Dermis blood vessel endothelial cell (primary cell): ENCODE measurements at regions not wholly inside any gene's neighbourhood (a gene's known extent, or its start where the extent isn't known, plus 50 kb on each side); places are given as distances from the start of the nearest gene placed in this dataset.
"Not testable (repeated sequence)": the region's sequence is repeated elsewhere in the genome, so short reads cannot be mapped to it uniquely, and the experiment has no call there.

Experiments
- DNase-seq: peaks from one replicate; pipeline ENCODE4 v3.0.0; 2010

GRCh38 chr21:27536319-27536718, 569.4 kb upstream of the ADAMTS5 start:
- no peak for DNase-seq

- no peak for DNase-seq
Observed at GRCh38 chr21:27535188-27535587, 568.3 kb upstream of the ADAMTS5 start.

GRCh38 chr21:27534206-27534605, 567.3 kb upstream of the ADAMTS5 start:
- DNase-seq = no peak

- no peak for DNase-seq
Observed at GRCh38 chr21:27532076-27532475, 565.2 kb upstream of the ADAMTS5 start.

- no peak for DNase-seq
Observed at GRCh38 chr21:27528697-27529096, 561.8 kb upstream of the ADAMTS5 start.

GRCh38 chr21:27526451-27526850, 559.6 kb upstream of the ADAMTS5 start:
- DNase-seq = no peak

- DNase-seq = no peak
Observed at GRCh38 chr21:27525780-27526179, 558.9 kb upstream of the ADAMTS5 start.

- DNase-seq = no peak
Observed at GRCh38 chr21:27519361-27519760, 552.5 kb upstream of the ADAMTS5 start.

GRCh38 chr21:27517177-27517576, 550.3 kb upstream of the ADAMTS5 start:
- not testable (repeated sequence) for DNase-seq

- no peak for DNase-seq
Observed at GRCh38 chr21:27515676-27516075, 548.8 kb upstream of the ADAMTS5 start.

- no peak for DNase-seq
Observed at GRCh38 chr21:27513825-27514224, 546.9 kb upstream of the ADAMTS5 start.

- no peak for DNase-seq
Observed at GRCh38 chr21:27513016-27513415, 546.1 kb upstream of the ADAMTS5 start.

- no peak for DNase-seq
Observed at GRCh38 chr21:27511233-27511632, 544.3 kb upstream of the ADAMTS5 start.

- DNase-seq = no peak
Observed at GRCh38 chr21:27507695-27508094, 540.8 kb upstream of the ADAMTS5 start.

- DNase-seq = no peak
Observed at GRCh38 chr21:27505516-27505915, 538.6 kb upstream of the ADAMTS5 start.

GRCh38 chr21:27502801-27503200, 535.9 kb upstream of the ADAMTS5 start:
- DNase-seq = no peak

GRCh38 chr21:27498025-27498424, 531.1 kb upstream of the ADAMTS5 start:
- no peak for DNase-seq

GRCh38 chr21:27495836-27496235, 528.9 kb upstream of the ADAMTS5 start:
- no peak for DNase-seq

GRCh38 chr21:27493542-27493941, 526.7 kb upstream of the ADAMTS5 start:
- DNase-seq = no peak

GRCh38 chr21:27487676-27488075, 520.8 kb upstream of the ADAMTS5 start:
- no peak for DNase-seq

GRCh38 chr21:27480841-27481261, 514.0 kb upstream of the ADAMTS5 start:
- DNase-seq = no peak

- no peak for DNase-seq
Observed at GRCh38 chr21:27477296-27477695, 510.4 kb upstream of the ADAMTS5 start.

- no peak for DNase-seq
Observed at GRCh38 chr21:27476696-27477095, 509.8 kb upstream of the ADAMTS5 start.

GRCh38 chr21:27475363-27475955, 508.6 kb upstream of the ADAMTS5 start:
- DNase-seq = no peak

- no peak for DNase-seq
Observed at GRCh38 chr21:27467366-27467765, 500.5 kb upstream of the ADAMTS5 start.
